ENCODE measurements at regions not wholly inside any gene's neighbourhood (a gene's known extent, or its start where the extent isn't known, plus 50 kb on each side); places are given as distances from the start of the nearest gene placed in this dataset.

DNA sequence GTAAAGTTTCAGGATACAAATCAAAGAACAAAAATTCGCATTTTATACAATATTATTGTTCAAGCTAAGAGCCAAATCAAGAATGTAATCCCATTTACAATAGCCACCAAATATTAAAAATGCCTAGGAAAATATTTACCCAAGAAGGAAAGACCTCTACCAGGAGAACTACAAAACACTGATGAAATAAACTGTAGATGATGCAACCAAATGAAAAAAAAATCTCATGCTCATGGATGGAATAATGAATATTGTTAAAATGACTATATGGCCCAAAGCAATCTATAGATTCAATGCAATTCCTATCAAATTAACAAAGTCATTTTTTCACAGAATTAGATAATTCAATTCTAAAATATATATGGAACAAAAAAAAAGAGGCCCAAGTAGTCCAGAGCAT lies 708.8 kb upstream of the MAN1A1 start:
- TF ChIP-seq CTCF (tag by site-specific recombination; IDR thresholded peaks at IDR 0.05) (no peak), ZNF10 (tag by site-specific recombination; IDR thresholded peaks at IDR 0.05) (no peak), ZNF416 (tag by site-specific recombination; IDR thresholded peaks at IDR 0.05) (no peak)

Data from HEK293 (cell line).